ENCODE measurements at regions not wholly inside any gene's neighbourhood (a gene's known extent, or its start where the extent isn't known, plus 50 kb on each side); places are given as distances from the start of the nearest gene placed in this dataset.

- DNase-seq (no peak), FAIRE-seq (no peak)
- Histone ChIP-seq H3K4me1 (ENCODE audit: control insufficient read depth in 3 of 3, insufficient read depth in 2 of 3, low read depth in 1 of 3, low read length in 2 of 3) (no peaks in the 10 kb centered on the region), H3K27me3 (ENCODE audit: control insufficient read depth in 3 of 3, insufficient read depth in 3 of 3, low read length in 3 of 3) (no peaks in the 10 kb centered on the region), H3K36me3 (ENCODE audit: control insufficient read depth in 3 of 3, insufficient read depth in 2 of 3, low read depth in 1 of 3, low read length in 3 of 3) (no peaks in the 10 kb centered on the region), H3K9me3 (ENCODE audit: control insufficient read depth in 2 of 2, insufficient read depth in 1 of 2, low read depth in 1 of 2, low read length in 1 of 2) (no peaks in the 10 kb centered on the region), H3K4me3 (ENCODE audit: low read depth in 1 of 3, low read length in 3 of 3) (no peak overlapping the region), H3K27ac (ENCODE audit: low read depth in 1 of 3, low read length in 2 of 3) (no peak overlapping the region)
- WGBS, 3 donors = 75 to 86% (median 81%) methylated on average over 10 of the region's 10 CpGs
Measured at GRCh38 chr7:69342154-69342884, 256.0 kb upstream of the AUTS2 start.

DNA sequence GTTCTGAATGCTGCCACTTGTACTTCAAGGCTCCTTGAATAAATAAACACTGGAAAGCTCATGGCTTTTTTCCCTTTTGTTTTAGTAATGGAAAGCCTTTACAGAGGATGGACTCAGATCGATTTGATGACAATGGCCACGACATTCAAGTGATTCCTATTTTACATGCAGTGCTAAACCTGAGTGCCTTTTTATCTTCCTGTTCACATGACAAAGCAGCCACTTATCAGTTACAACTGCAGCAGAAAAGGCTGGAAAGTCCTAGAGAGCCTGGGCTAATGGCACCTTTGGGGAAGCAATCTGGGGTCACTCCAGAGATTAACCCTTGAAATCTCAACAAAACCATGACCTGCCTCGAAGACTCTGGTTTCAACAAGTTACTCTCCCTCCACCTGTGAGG, 249.0 kb upstream of the AUTS2 start:
- no peaks in the 10 kb centered on the region for H3K9me3 ChIP-seq (ENCODE audit: control insufficient read depth in 2 of 2, insufficient read depth in 1 of 2, low read depth in 1 of 2, low read length in 1 of 2)
- no peaks in the 10 kb centered on the region for H3K4me1 ChIP-seq (ENCODE audit: control insufficient read depth in 3 of 3, insufficient read depth in 2 of 3, low read depth in 1 of 3, low read length in 2 of 3)
- 22 to 30% (median 28%) methylated on average over 3 of the region's 3 CpGs for WGBS, 3 donors
- no peaks in the 10 kb centered on the region for H3K27me3 ChIP-seq (ENCODE audit: control insufficient read depth in 3 of 3, insufficient read depth in 3 of 3, low read length in 3 of 3)
- DNase-seq (peak in 1 of 2 donors; percentile 18), FAIRE-seq (no peak)
- H3K27ac ChIP-seq (ENCODE audit: low read depth in 1 of 3, low read length in 2 of 3) = no peak overlapping the region
- no peaks in the 10 kb centered on the region for H3K36me3 ChIP-seq (ENCODE audit: control insufficient read depth in 3 of 3, insufficient read depth in 2 of 3, low read depth in 1 of 3, low read length in 3 of 3)
- H3K4me3 ChIP-seq (ENCODE audit: low read depth in 1 of 3, low read length in 3 of 3) = no peak overlapping the region

DNA sequence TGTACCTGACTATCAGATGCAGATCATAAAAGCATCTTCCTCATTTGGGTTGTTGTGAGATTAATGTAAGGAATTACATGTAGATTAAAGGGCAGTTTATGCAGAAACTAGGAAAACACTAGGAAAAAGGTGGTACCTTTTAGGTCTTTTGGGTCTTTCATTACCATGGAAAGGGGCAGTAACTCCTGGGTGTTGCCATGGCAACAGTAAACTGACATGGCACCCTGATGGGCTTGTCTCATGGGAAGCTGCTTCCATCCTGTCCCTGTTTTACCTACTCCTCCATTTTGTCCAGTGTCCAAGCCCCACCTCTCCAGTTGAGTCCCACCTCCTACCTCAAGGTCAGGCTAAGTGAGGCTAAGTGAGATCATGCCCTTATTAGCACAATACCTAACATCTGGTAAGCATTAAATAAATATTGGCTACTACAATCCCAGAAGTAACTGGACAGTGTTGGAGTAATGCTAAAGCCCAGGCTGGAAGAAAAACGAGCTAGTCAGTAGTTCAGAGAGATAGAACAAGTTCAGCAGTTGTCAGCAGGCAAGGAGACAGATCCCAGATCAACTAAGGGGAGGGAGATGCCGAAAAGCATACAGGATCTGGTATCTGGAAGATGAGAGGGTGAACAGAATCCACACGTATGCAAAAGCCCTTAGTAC, 240.0 kb upstream of the AUTS2 start:
- 39 to 57% (median 47%) methylated on average over 3 of the region's 3 CpGs for WGBS, 3 donors

DNA sequence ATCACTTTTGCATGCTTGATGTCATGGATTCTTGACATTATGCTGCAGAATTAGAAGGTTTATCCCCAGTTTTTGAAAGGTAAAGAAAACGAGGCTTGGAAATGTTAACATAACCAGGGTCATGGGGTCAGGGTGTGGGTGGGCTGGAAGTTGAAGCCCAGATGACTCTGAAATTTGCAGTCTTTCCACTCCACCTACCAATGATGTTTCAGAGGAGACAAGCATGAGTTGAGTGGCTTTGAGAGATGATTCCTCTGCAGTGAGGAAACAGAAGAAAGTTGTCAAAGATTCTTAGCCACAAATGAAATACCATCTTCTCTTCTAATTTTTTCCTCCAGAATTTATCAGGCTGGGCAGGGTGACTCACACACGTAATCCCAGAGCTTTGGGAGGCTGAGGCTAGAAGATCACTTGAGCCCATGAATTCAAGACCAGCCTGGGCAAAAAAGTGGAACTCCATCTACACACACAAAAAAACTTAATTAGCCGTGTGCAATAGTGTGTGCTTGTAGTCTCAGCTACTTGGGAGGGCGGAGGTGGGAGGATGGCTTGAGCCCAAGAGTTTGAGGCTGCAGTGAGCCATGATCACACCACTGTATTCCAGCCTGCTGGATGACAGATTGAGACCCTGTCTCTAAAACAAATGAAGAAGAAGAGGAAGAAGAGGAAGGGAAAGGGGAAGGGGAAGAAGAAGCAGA, 239.1 kb upstream of the AUTS2 start:
- H3K4me3 ChIP-seq (ENCODE audit: low read depth in 1 of 3, low read length in 3 of 3) = no peak overlapping the region
- WGBS, 3 donors = 49 to 66% (median 58%) methylated on average over 4 of the region's 4 CpGs
- no peaks in the 10 kb centered on the region for H3K36me3 ChIP-seq (ENCODE audit: control insufficient read depth in 3 of 3, insufficient read depth in 2 of 3, low read depth in 1 of 3, low read length in 3 of 3)
- FAIRE-seq = no peak
- H3K4me1 ChIP-seq (ENCODE audit: control insufficient read depth in 3 of 3, insufficient read depth in 2 of 3, low read depth in 1 of 3, low read length in 2 of 3) = no peaks in the 10 kb centered on the region
- no peak for DNase-seq
- H3K27ac ChIP-seq (ENCODE audit: low read depth in 1 of 3, low read length in 2 of 3) = no peak overlapping the region
- H3K9me3 ChIP-seq (ENCODE audit: control insufficient read depth in 2 of 2, insufficient read depth in 1 of 2, low read depth in 1 of 2, low read length in 1 of 2) = no peaks in the 10 kb centered on the region
- no peaks in the 10 kb centered on the region for H3K27me3 ChIP-seq (ENCODE audit: control insufficient read depth in 3 of 3, insufficient read depth in 3 of 3, low read length in 3 of 3)

More for the DNA sequence above, 240.0 kb upstream of the AUTS2 start:
- Histone ChIP-seq H3K4me1 (ENCODE audit: control insufficient read depth in 3 of 3, insufficient read depth in 2 of 3, low read depth in 1 of 3, low read length in 2 of 3) (no peaks in the 10 kb centered on the region), H3K4me3 (ENCODE audit: low read depth in 1 of 3, low read length in 3 of 3) (no peak overlapping the region), H3K27ac (ENCODE audit: low read depth in 1 of 3, low read length in 2 of 3) (no peak overlapping the region), H3K27me3 (ENCODE audit: control insufficient read depth in 3 of 3, insufficient read depth in 3 of 3, low read length in 3 of 3) (no peaks in the 10 kb centered on the region), H3K36me3 (ENCODE audit: control insufficient read depth in 3 of 3, insufficient read depth in 2 of 3, low read depth in 1 of 3, low read length in 3 of 3) (no peaks in the 10 kb centered on the region), H3K9me3 (ENCODE audit: control insufficient read depth in 2 of 2, insufficient read depth in 1 of 2, low read depth in 1 of 2, low read length in 1 of 2) (no peaks in the 10 kb centered on the region)
- FAIRE-seq (no peak), DNase-seq (no peak)

- Histone ChIP-seq H3K36me3 (ENCODE audit: control insufficient read depth in 3 of 3, insufficient read depth in 2 of 3, low read depth in 1 of 3, low read length in 3 of 3) (no peaks in the 10 kb centered on the region), H3K27me3 (ENCODE audit: control insufficient read depth in 3 of 3, insufficient read depth in 3 of 3, low read length in 3 of 3) (no peaks in the 10 kb centered on the region), H3K27ac (ENCODE audit: low read depth in 1 of 3, low read length in 2 of 3) (no peak overlapping the region), H3K4me3 (ENCODE audit: low read depth in 1 of 3, low read length in 3 of 3) (no peak overlapping the region), H3K9me3 (ENCODE audit: control insufficient read depth in 2 of 2, insufficient read depth in 1 of 2, low read depth in 1 of 2, low read length in 1 of 2) (no peaks in the 10 kb centered on the region), H3K4me1 (ENCODE audit: control insufficient read depth in 3 of 3, insufficient read depth in 2 of 3, low read depth in 1 of 3, low read length in 2 of 3) (no peaks in the 10 kb centered on the region)
- FAIRE-seq (no peak), DNase-seq (no peak)
- WGBS, 3 donors = 62 to 70% (median 65%) methylated on average over 5 of the region's 5 CpGs
Measured at GRCh38 chr7:69360913-69361312, 237.4 kb upstream of the AUTS2 start.

- Histone ChIP-seq H3K9me3 (ENCODE audit: control insufficient read depth in 2 of 2, insufficient read depth in 1 of 2, low read depth in 1 of 2, low read length in 1 of 2) (no peaks in the 10 kb centered on the region), H3K4me3 (ENCODE audit: low read depth in 1 of 3, low read length in 3 of 3) (no peak overlapping the region), H3K36me3 (ENCODE audit: control insufficient read depth in 3 of 3, insufficient read depth in 2 of 3, low read depth in 1 of 3, low read length in 3 of 3) (no peaks in the 10 kb centered on the region), H3K4me1 (ENCODE audit: control insufficient read depth in 3 of 3, insufficient read depth in 2 of 3, low read depth in 1 of 3, low read length in 2 of 3) (no peaks in the 10 kb centered on the region), H3K27me3 (ENCODE audit: control insufficient read depth in 3 of 3, insufficient read depth in 3 of 3, low read length in 3 of 3) (no peaks in the 10 kb centered on the region), H3K27ac (ENCODE audit: low read depth in 1 of 3, low read length in 2 of 3) (no peak overlapping the region)
- 89 to 93% (median 90%) methylated on average over 9 of the region's 9 CpGs for WGBS, 3 donors
- FAIRE-seq = no peak
- DNase-seq = no peak
Measured at GRCh38 chr7:69363136-69363535, 235.1 kb upstream of the AUTS2 start.

DNA sequence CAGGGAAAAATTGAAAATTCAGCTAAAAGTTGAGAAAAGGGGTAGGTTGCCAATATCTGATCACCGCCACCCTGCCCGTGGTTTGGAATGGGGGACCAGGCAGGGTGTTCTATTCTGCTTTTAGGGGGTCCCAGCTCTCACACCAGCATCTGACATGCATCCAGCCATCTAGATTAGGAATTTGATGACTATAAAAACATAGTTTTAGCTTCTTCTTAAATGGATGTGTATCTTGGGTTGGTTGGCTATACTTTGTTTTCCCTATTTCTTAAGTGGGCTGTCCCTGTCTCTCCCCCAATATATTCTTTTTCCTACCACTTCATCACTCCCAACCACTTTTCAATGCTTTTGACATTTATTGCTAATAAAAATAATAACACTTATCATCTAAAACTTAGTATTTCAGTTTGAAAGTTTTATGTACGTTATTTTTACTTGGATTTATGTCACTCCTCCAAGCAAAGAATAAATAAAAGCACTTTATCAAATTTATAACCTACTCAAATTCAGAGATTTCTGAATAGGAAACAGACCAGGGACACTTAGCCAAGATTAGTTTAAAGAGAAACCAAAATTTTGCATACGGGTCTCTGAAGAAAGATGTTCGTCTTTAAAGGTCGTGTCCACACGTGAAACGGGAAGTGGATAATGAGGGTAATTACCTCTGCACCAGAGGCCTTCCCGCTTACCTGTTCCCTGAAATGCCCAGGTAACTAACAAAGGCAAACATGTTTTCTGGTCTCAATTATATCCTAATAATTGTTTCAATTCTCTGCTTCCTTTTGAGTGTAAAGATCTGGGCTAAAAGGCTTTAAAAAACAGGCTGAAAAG, 233.2 kb upstream of the AUTS2 start:
- Histone ChIP-seq H3K27ac (ENCODE audit: low read depth in 1 of 3, low read length in 2 of 3) (no peak overlapping the region), H3K36me3 (ENCODE audit: control insufficient read depth in 3 of 3, insufficient read depth in 2 of 3, low read depth in 1 of 3, low read length in 3 of 3) (no peaks in the 10 kb centered on the region), H3K4me1 (ENCODE audit: control insufficient read depth in 3 of 3, insufficient read depth in 2 of 3, low read depth in 1 of 3, low read length in 2 of 3) (no peaks in the 10 kb centered on the region), H3K27me3 (ENCODE audit: control insufficient read depth in 3 of 3, insufficient read depth in 3 of 3, low read length in 3 of 3) (no peaks in the 10 kb centered on the region), H3K9me3 (ENCODE audit: control insufficient read depth in 2 of 2, insufficient read depth in 1 of 2, low read depth in 1 of 2, low read length in 1 of 2) (no peaks in the 10 kb centered on the region), H3K4me3 (ENCODE audit: low read depth in 1 of 3, low read length in 3 of 3) (no peak overlapping the region)
- no peak for FAIRE-seq
- WGBS, 3 donors = 54 to 69% (median 54%) methylated on average over 9 of the region's 9 CpGs
- no peak for DNase-seq

DNA sequence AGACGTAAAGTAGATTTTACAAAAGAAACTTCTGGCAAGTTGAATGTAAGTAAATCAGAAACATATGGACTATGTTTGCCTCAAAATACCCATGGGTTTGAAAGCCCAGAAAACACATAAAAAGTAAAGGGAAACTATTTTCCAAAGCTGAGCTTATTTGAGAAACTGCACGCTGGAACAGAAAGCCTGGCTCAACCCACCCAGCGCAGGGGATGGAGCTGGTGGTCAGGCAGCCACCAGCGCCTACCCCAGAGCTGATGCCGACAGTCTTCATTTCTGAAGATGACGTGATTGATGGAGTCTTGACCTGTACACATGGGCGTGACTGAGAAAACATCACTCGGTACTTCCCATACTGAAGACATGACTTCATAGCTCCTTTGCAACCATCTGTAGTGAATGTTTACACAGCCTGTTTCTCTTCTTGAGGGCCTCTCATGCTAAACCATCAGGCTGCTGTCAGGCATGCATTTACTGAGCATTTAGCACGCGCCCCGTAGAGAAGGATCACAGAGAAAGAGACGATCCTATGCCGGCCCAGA, 232.6 kb upstream of the AUTS2 start:
- 51% methylated on average over 13 of the region's 13 CpGs for WGBS, 3 donors
- no peaks in the 10 kb centered on the region for H3K4me1 ChIP-seq (ENCODE audit: control insufficient read depth in 3 of 3, insufficient read depth in 2 of 3, low read depth in 1 of 3, low read length in 2 of 3)
- no peaks in the 10 kb centered on the region for H3K27me3 ChIP-seq (ENCODE audit: control insufficient read depth in 3 of 3, insufficient read depth in 3 of 3, low read length in 3 of 3)
- DNase-seq (peak in 1 of 2 donors; percentile 31), FAIRE-seq (no peak)
- no peaks in the 10 kb centered on the region for H3K36me3 ChIP-seq (ENCODE audit: control insufficient read depth in 3 of 3, insufficient read depth in 2 of 3, low read depth in 1 of 3, low read length in 3 of 3)
- H3K9me3 ChIP-seq (ENCODE audit: control insufficient read depth in 2 of 2, insufficient read depth in 1 of 2, low read depth in 1 of 2, low read length in 1 of 2) = no peaks in the 10 kb centered on the region
- no peak overlapping the region for H3K4me3 ChIP-seq (ENCODE audit: low read depth in 1 of 3, low read length in 3 of 3)
- H3K27ac ChIP-seq (ENCODE audit: low read depth in 1 of 3, low read length in 2 of 3) = no peak overlapping the region

All from small intestine (tissue), 7 donors.